SK-N-MC (cell line): ENCODE measurements at regions not wholly inside any gene's neighbourhood (a gene's known extent, or its start where the extent isn't known, plus 50 kb on each side); places are given as distances from the start of the nearest gene placed in this dataset.

Experiments used
- EZH2 ChIP-seq: fragments of 200-600 bp; sonication (generic); IDR thresholded peaks from one replicate; pipeline ENCODE4 v1.6.1; 2017; ENCODE audit warnings: antibody characterized with exemption
- POLR2AphosphoS5 ChIP-seq: IDR thresholded peaks from 2 replicates; pipeline ENCODE4 v1.6.1; 2012; ENCODE audit warnings: mild to moderate bottlenecking, low read depth, low read length, borderline replicate concordance

- no peak for TF ChIP-seq EZH2
- TF ChIP-seq POLR2AphosphoS5 = no peak
Observed at GRCh38 chr9:32171339-32171738, 213.1 kb upstream of the ACO1 start.
